Endothelial cell of umbilical vein (primary cell): ENCODE measurements at regions not wholly inside any gene's neighbourhood (a gene's known extent, or its start where the extent isn't known, plus 50 kb on each side); places are given as distances from the start of the nearest gene placed in this dataset.

Experiments used
- BruUV-seq: library from RNA; stranded (reverse); fragments of 400-500 nt; replicated peaks from 2 replicates; lab custom pipeline; 2021; lab: Mats Ljungman, UMichigan
- CTCF ChIA-PET: fragments of 300-600, 350-600 bp; sonication (Branson Sonifier 250); formaldehyde crosslinking; loops from one replicate; lab custom pipeline; 2021; ENCODE audit warnings: antibody characterized with exemption, inconsistent platforms; lab: Charles Lee
- POLR2A ChIA-PET: fragments of 300-600, 350-600 bp; sonication (Branson Sonifier 250); formaldehyde crosslinking; loops from one replicate; lab custom pipeline; 2021; ENCODE audit warnings: antibody characterized with exemption, inconsistent platforms; lab: Charles Lee
- DNase-seq: peaks from one replicate; pipeline ENCODE4 v3.0.0-alpha.2; 2011; ENCODE audit warnings: low read depth, low spot score
- FAIRE-seq: peaks from 2 replicates; lab custom pipeline; 2011; peaks lifted over from hg19 to GRCh38; lab: Jason Lieb, UNC
- H2AFZ ChIP-seq: 2 replicates; pipeline ENCODE4 v1.6.0; 2012; ENCODE audit warnings: low read depth, low read length, control low read depth, inconsistent platforms
- H3K27ac ChIP-seq: 2 replicates; pipeline ENCODE4 v1.5.1; 2011; ENCODE audit warnings: low read depth, mild to moderate bottlenecking, control low read depth, low read length, moderate library complexity; ENCODE audit not compliant: insufficient read depth
- H3K27me3 ChIP-seq, 2 experiments: 2 replicates each; pipeline versions ENCODE4 v1.6.0 to v1.6.1; 2011; ENCODE audit warnings: low read length in 2 of 2, mixed read lengths in 1 of 2; ENCODE audit not compliant: control insufficient read depth in 2 of 2, insufficient read depth in 2 of 2
- H3K36me3 ChIP-seq, 2 experiments: 2 replicates in 1 of 2; 3 replicates in 1 of 2; pipeline ENCODE4 v1.5.1; 2011; ENCODE audit warnings: low read length in 2 of 2, mild to moderate bottlenecking in 1 of 2, moderate library complexity in 1 of 2; ENCODE audit not compliant: control insufficient read depth in 2 of 2, insufficient read depth in 2 of 2; ENCODE audit errors: extremely low read depth in 1 of 2
- H3K4me1 ChIP-seq: 3 replicates; pipeline ENCODE4 v1.5.1; 2011; ENCODE audit warnings: mild to moderate bottlenecking, low read length; ENCODE audit not compliant: control insufficient read depth, insufficient read depth; ENCODE audit errors: extremely low read depth
- H3K4me2 ChIP-seq: 2 replicates; pipeline ENCODE4 v1.6.1; 2011; ENCODE audit warnings: low read length, control low read depth, mixed read lengths; ENCODE audit not compliant: insufficient read depth
- H3K4me3 ChIP-seq, 3 experiments: fragments of 200-600 bp in 1 of 3; sonication (generic), shearing (Covaris generic) in 1 of 3; replicated peaks in 1 of 3; 2 replicates each; pipeline ENCODE4 v1.5.1; 2011 to 2016; ENCODE audit warnings: control low read depth in 3 of 3, low read length in 3 of 3, mild to moderate bottlenecking in 2 of 3, inconsistent platforms in 1 of 3, low read depth in 1 of 3, moderate library complexity in 1 of 3; ENCODE audit not compliant: insufficient read depth in 1 of 3
- H3K79me2 ChIP-seq: 2 replicates; pipeline ENCODE4 v1.6.0; 2012; ENCODE audit warnings: low read length, inconsistent platforms; ENCODE audit not compliant: control insufficient read depth, insufficient read depth
- H3K9ac ChIP-seq: replicated peaks from 2 replicates; pipeline ENCODE3; 2011; ENCODE audit warnings: low read length, control low read depth; ENCODE audit not compliant: insufficient read depth; ENCODE audit errors: extremely low read depth
- H3K9me1 ChIP-seq: replicated peaks from 3 replicates; pipeline ENCODE4 v1.6.0; 2011; ENCODE audit warnings: mild to moderate bottlenecking, low read length; ENCODE audit not compliant: control insufficient read depth, insufficient read depth; ENCODE audit errors: extremely low read depth
- H3K9me3 ChIP-seq: replicated peaks from 2 replicates; pipeline ENCODE4 v1.5.1; 2012; ENCODE audit warnings: low read length, inconsistent platforms; ENCODE audit not compliant: control insufficient read depth, insufficient read depth
- H4K20me1 ChIP-seq: replicated peaks from 2 replicates; pipeline ENCODE3; 2011; ENCODE audit warnings: mild to moderate bottlenecking, low read length; ENCODE audit not compliant: control insufficient read depth, insufficient read depth; ENCODE audit errors: extremely low read depth
- CTCF ChIP-seq, 2 donors: IDR thresholded peaks; 1 replicate in 1 of 2; 2 replicates in 1 of 2; pipeline ENCODE4 v1.5.1; 2011; ENCODE audit warnings: low read length in 2 of 2, mild to moderate bottlenecking in 2 of 2, moderate library complexity in 2 of 2, control low read depth in 1 of 2, inconsistent platforms in 1 of 2, low read depth in 1 of 2; ENCODE audit not compliant: insufficient read depth in 1 of 2; ENCODE audit errors: extremely low read depth in 1 of 2
- GATA2 ChIP-seq: IDR thresholded peaks from 2 replicates; pipeline ENCODE4 v1.7.0; 2011; ENCODE audit warnings: low read depth, mild to moderate bottlenecking, moderate library complexity, mixed read lengths, low read length; ENCODE audit not compliant: insufficient read length, insufficient read depth
- MYC ChIP-seq: IDR thresholded peaks from one replicate; pipeline ENCODE4 v1.6.1; 2011; ENCODE audit warnings: mild to moderate bottlenecking, low read depth, low read length
- POLR2AphosphoS5 ChIP-seq: IDR thresholded peaks from 2 replicates; pipeline ENCODE4 v1.6.1; 2012; ENCODE audit warnings: low read depth, mild to moderate bottlenecking, control low read depth, low read length, moderate library complexity; ENCODE audit not compliant: insufficient read depth
- dilution Hi-C: fragments of 300-500 bp; cut with MboI; formaldehyde crosslinking; loops from one replicate; pipeline ENCODE4 v1.15.0; 2019; ENCODE audit warnings: low sequenced_read_pairs; ENCODE audit not compliant: extremely low pct_ligation_motif_present
- intact Hi-C: fragments of 100-400 bp; cut with micrococcal nuclease; formaldehyde crosslinking; loops from one replicate; pipeline ENCODE4 v1.10.0; 2022

GRCh38 chr1:188715566-188715965, 1762.1 kb downstream of the BRINP3 start:
- no peaks in the 10 kb centered on the region for H3K9me1 ChIP-seq
- H3K9ac ChIP-seq, result no peak overlapping the region
- TF ChIP-seq MYC (no peak), CTCF (IDR thresholded peaks at IDR 0.05; ENCODE audit: extremely low read depth in 1 of 2, insufficient read depth in 1 of 2, low read depth in 1 of 2, low read length in 2 of 2) (peak in 1 of 2 donors; percentile 15)
- no peaks in the 10 kb centered on the region for H3K4me1 ChIP-seq
- dilution Hi-C loops (no loop called here), intact Hi-C loops (no loop called here)
- no peak for DNase-seq
- ChIA-PET POLR2A (no interaction called here), CTCF (no interaction called here)
- H3K4me3 ChIP-seq, result no peak overlapping the region
- no peak overlapping the region for H2AFZ ChIP-seq
- no TSS peak for BruUV-seq
- H3K27me3 ChIP-seq, result no peaks in the 10 kb centered on the region
- no peaks in the 10 kb centered on the region for H3K9me3 ChIP-seq
- no peak overlapping the region for H3K4me2 ChIP-seq
- no peaks in the 10 kb centered on the region for H4K20me1 ChIP-seq
- H3K36me3 ChIP-seq, result no peaks in the 10 kb centered on the region
- no peaks in the 10 kb centered on the region for H3K79me2 ChIP-seq
- no peak for FAIRE-seq
- H3K27ac ChIP-seq, result no peak overlapping the region

GRCh38 chr1:188719735-188720134, 1757.9 kb downstream of the BRINP3 start:
- DNase-seq (no peak), FAIRE-seq (no peak)
- Histone ChIP-seq H2AFZ (no peak overlapping the region), H3K9ac (no peak overlapping the region), H3K9me1 (no peaks in the 10 kb centered on the region), H4K20me1 (no peaks in the 10 kb centered on the region), H3K4me2 (no peak overlapping the region), H3K9me3 (no peaks in the 10 kb centered on the region), H3K27me3 (no peaks in the 10 kb centered on the region), H3K4me3 (no peak overlapping the region), H3K36me3 (no peaks in the 10 kb centered on the region), H3K4me1 (peaks cover 11% of the 10 kb centered on the region), H3K79me2 (no peaks in the 10 kb centered on the region), H3K27ac (no peak overlapping the region)
- POLR2A ChIA-PET, result no interaction called here
- no TSS peak for BruUV-seq
- TF ChIP-seq POLR2AphosphoS5 (no peak), GATA2 (no peak)
- dilution Hi-C loops (no loop called here), intact Hi-C loops (no loop called here)
- CTCF ChIA-PET, result interaction anchor here (1.4 kb wide), 1 partner anchor 25 kb away, joined by 5 read pairs; no protein-coding TSS in a partner anchor
